Activated CD8-positive, alpha-beta T cell treated with anti-CD3 and anti-CD28 coated beads for 36 hours (primary cell): ENCODE measurements at regions not wholly inside any gene's neighbourhood (a gene's known extent, or its start where the extent isn't known, plus 50 kb on each side); places are given as distances from the start of the nearest gene placed in this dataset.

Source experiments
- ATAC-seq: fragments of 200-7000 bp; cut with Tn5 transposase; one replicate; pipeline ENCODE4 v1.10.0; 2021; ENCODE audit warnings: mild to moderate bottlenecking, moderate library complexity
- CTCF ChIA-PET: fragments of 350-600 bp; sonication (Branson Sonifier 250); formaldehyde crosslinking; loops from one replicate; lab custom pipeline; 2021; ENCODE audit warnings: antibody characterized with exemption; lab: Charles Lee
- POLR2A ChIA-PET: fragments of 350-600 bp; sonication (Branson Sonifier 250); formaldehyde crosslinking; loops from one replicate; lab custom pipeline; 2021; ENCODE audit warnings: antibody characterized with exemption; lab: Charles Lee
- DNase-seq: peaks from one replicate; pipeline ENCODE4 v3.0.0-alpha.2; 2020
- H3K27ac Mint-ChIP-seq: one replicate; pipeline ENCODE4 v1.8.0; 2021; ENCODE audit warnings: mild to moderate bottlenecking, mixed read lengths
- H3K27me3 Mint-ChIP-seq: one replicate; pipeline ENCODE4 v1.8.0; 2021; ENCODE audit warnings: mixed read lengths
- H3K36me3 Mint-ChIP-seq: one replicate; pipeline ENCODE4 v1.8.0; 2021; ENCODE audit warnings: low read depth, mixed read lengths
- H3K4me1 Mint-ChIP-seq: one replicate; pipeline ENCODE4 v1.8.0; 2021; ENCODE audit warnings: low read depth, mixed read lengths
- H3K4me3 Mint-ChIP-seq: one replicate; pipeline ENCODE4 v1.8.0; 2021; ENCODE audit warnings: mild to moderate bottlenecking, moderate library complexity, mixed read lengths
- H3K9me3 Mint-ChIP-seq: one replicate; pipeline ENCODE4 v1.8.0; 2021; ENCODE audit warnings: mixed read lengths
- CTCF ChIP-seq: fragments of 200-600 bp; IDR thresholded peaks from one replicate; pipeline ENCODE4 v1.8.0; 2022; ENCODE audit warnings: antibody characterized with exemption, mild to moderate bottlenecking
- intact Hi-C: fragments of 100-400 bp; cut with micrococcal nuclease; formaldehyde crosslinking; loops from one replicate; pipeline ENCODE4 v1.10.0; 2022

- ChIA-PET POLR2A (no interaction called here), CTCF (no interaction called here)
- Mint-ChIP-seq H3K36me3 (no peaks in the 10 kb centered on the region), H3K27ac (no peak overlapping the region), H3K4me3 (no peak overlapping the region), H3K9me3 (no peaks in the 10 kb centered on the region), H3K4me1 (peaks cover 27% of the 10 kb centered on the region), H3K27me3 (no peaks in the 10 kb centered on the region)
- no peak for TF ChIP-seq CTCF
- ATAC-seq (no peak), DNase-seq (no peak)
- intact Hi-C loops: no loop called here
These were observed 111.5 kb upstream of the TMPO start for GRCh38 chr12:98403936-98404335.

GRCh38 chr12:98405805-98406366 lies 109.5 kb upstream of the TMPO start:
- DNase-seq: no peak
- ATAC-seq: no peak
- intact Hi-C loops: no loop called here
- Mint-ChIP-seq H3K4me1 (peaks cover 12% of the 10 kb centered on the region), H3K36me3 (no peaks in the 10 kb centered on the region), H3K27ac (no peak overlapping the region), H3K27me3 (no peaks in the 10 kb centered on the region), H3K4me3 (no peak overlapping the region), H3K9me3 (no peaks in the 10 kb centered on the region)
- CTCF ChIA-PET: no interaction called here
- POLR2A ChIA-PET: no interaction called here
- no peak for TF ChIP-seq CTCF

- no peak overlapping the region for H3K27ac Mint-ChIP-seq
- CTCF ChIA-PET: no interaction called here
These were observed 109.0 kb upstream of the TMPO start for GRCh38 chr12:98406378-98406777.

GRCh38 chr12:98408681-98409080 lies 106.7 kb upstream of the TMPO start:
- Mint-ChIP-seq H3K27ac (no peak overlapping the region), H3K4me3 (no peak overlapping the region), H3K4me1 (no peaks in the 10 kb centered on the region), H3K36me3 (no peaks in the 10 kb centered on the region), H3K9me3 (no peaks in the 10 kb centered on the region), H3K27me3 (no peaks in the 10 kb centered on the region)
- ATAC-seq (no peak), DNase-seq (no peak)
- POLR2A ChIA-PET: no interaction called here
- CTCF ChIA-PET: interaction anchor here (1.6 kb wide), 1 partner anchor 19 kb away, joined by 4 read pairs; no protein-coding TSS in a partner anchor
- TF ChIP-seq CTCF: no peak
- intact Hi-C loops: no loop called here

More at GRCh38 chr12:98406378-98406777, 109.0 kb upstream of the TMPO start:
- TF ChIP-seq CTCF: no peak
- Mint-ChIP-seq H3K4me3 (no peak overlapping the region), H3K9me3 (no peaks in the 10 kb centered on the region), H3K36me3 (no peaks in the 10 kb centered on the region), H3K27me3 (no peaks in the 10 kb centered on the region), H3K4me1 (peaks cover 12% of the 10 kb centered on the region)
- intact Hi-C loops: no loop called here
- POLR2A ChIA-PET: no interaction called here
- DNase-seq: no peak
- ATAC-seq: no peak

- Mint-ChIP-seq H3K9me3 (no peaks in the 10 kb centered on the region), H3K36me3 (no peaks in the 10 kb centered on the region), H3K4me3 (no peak overlapping the region), H3K4me1 (no peaks in the 10 kb centered on the region), H3K27ac (no peak overlapping the region), H3K27me3 (no peaks in the 10 kb centered on the region)
- DNase-seq (no peak), ATAC-seq (no peak)
- ChIA-PET CTCF (interaction anchor here (1.6 kb wide), 1 partner anchor 20 kb away, joined by 4 read pairs; no protein-coding TSS in a partner anchor), POLR2A (no interaction called here)
- intact Hi-C loops: no loop called here
- no peak for TF ChIP-seq CTCF
These were observed 105.8 kb upstream of the TMPO start for GRCh38 chr12:98409548-98409947.
